GM12878 (cell line): ENCODE measurements at regions not wholly inside any gene's neighbourhood (a gene's known extent, or its start where the extent isn't known, plus 50 kb on each side); places are given as distances from the start of the nearest gene placed in this dataset.

Experiments used
- ATAC-seq: fragments of 200-7000 bp; cut with Tn5 transposase; 3 replicates; pipeline ENCODE4 v1.9.1; 2020; ENCODE audit warnings: mild to moderate bottlenecking, moderate library complexity
- BruUV-seq: library from RNA; stranded (reverse); fragments of 400-500 nt; replicated peaks from 2 replicates; lab custom pipeline; 2021; lab: Mats Ljungman, UMichigan
- CTCF ChIA-PET: fragments of 300-600 bp; sonication (Branson Sonifier 250); formaldehyde crosslinking; extraction: SDS; loops from one replicate; lab custom pipeline; 2021; ENCODE audit warnings: inconsistent platforms; lab: Yijun Ruan, JAX
- POLR2A ChIA-PET: fragments of 350-600 bp; formaldehyde crosslinking; extraction: SDS; loops from one replicate; lab custom pipeline; 2021; ENCODE audit warnings: inconsistent platforms; lab: Charles Lee
- RAD21 ChIA-PET: fragments of 300-600 bp; sonication (Branson Sonifier 250); formaldehyde crosslinking; loops from one replicate; lab custom pipeline; 2023; ENCODE audit warnings: antibody characterized with exemption; ENCODE audit not compliant: unreplicated experiment; lab: Charles Lee
- SMC1A ChIA-PET: fragments of 300-600 bp; sonication (Branson Sonifier 250); formaldehyde crosslinking; loops from one replicate; lab custom pipeline; 2023; ENCODE audit not compliant: unreplicated experiment, uncharacterized antibody; lab: Charles Lee
- DNase-seq: peaks from one replicate; pipeline ENCODE4 v3.0.0-alpha.2; 2011; ENCODE audit warnings: low read depth, low spot score
- FAIRE-seq: peaks from 3 replicates; lab custom pipeline; 2011; peaks lifted over from hg19 to GRCh38; lab: Jason Lieb, UNC
- H2AFZ ChIP-seq: 2 replicates; pipeline ENCODE4 v1.6.0; 2011; ENCODE audit warnings: low read depth, low read length, control low read depth; ENCODE audit not compliant: control insufficient read depth
- H3K27ac ChIP-seq: 2 replicates; pipeline ENCODE4 v1.5.1; 2011; ENCODE audit warnings: control low read depth; ENCODE audit not compliant: control insufficient read depth, insufficient read depth
- H3K27me3 ChIP-seq, 2 experiments: replicated peaks in 1 of 2; 2 replicates each; pipeline versions ENCODE4 v1.6.0 to v1.6.1; 2011; ENCODE audit warnings: low read length in 1 of 2; ENCODE audit not compliant: control insufficient read depth in 2 of 2, insufficient read depth in 2 of 2
- H3K36me3 ChIP-seq, 2 experiments: 2 replicates each; pipeline ENCODE4 v1.5.1; 2011; ENCODE audit warnings: low read length in 1 of 2; ENCODE audit not compliant: control insufficient read depth in 2 of 2, insufficient read depth in 2 of 2
- H3K4me1 ChIP-seq: 2 replicates; pipeline ENCODE4 v1.6.1; 2011; ENCODE audit warnings: mild to moderate bottlenecking, low read length, moderate library complexity, mixed read lengths; ENCODE audit not compliant: control insufficient read depth, insufficient read depth
- H3K4me2 ChIP-seq: 2 replicates; pipeline ENCODE4 v1.6.0; 2011; ENCODE audit warnings: control low read depth; ENCODE audit not compliant: control insufficient read depth, insufficient read depth
- H3K4me3 ChIP-seq: fragments of 200-600 bp; sonication (generic); 2 replicates; pipeline ENCODE4 v1.5.1; 2016
- H3K79me2 ChIP-seq: 2 replicates; pipeline ENCODE4 v1.6.0; 2011; ENCODE audit warnings: low read length; ENCODE audit not compliant: control insufficient read depth, insufficient read depth
- H3K9ac ChIP-seq: 2 replicates; pipeline ENCODE4 v1.8.0; 2011; ENCODE audit warnings: low read length, control low read depth, mixed read lengths; ENCODE audit not compliant: control insufficient read depth, insufficient read depth
- H3K9me3 ChIP-seq: replicated peaks from 3 replicates; pipeline ENCODE4 v1.5.1; 2011; ENCODE audit warnings: mild to moderate bottlenecking, low read length; ENCODE audit not compliant: control insufficient read depth, insufficient read depth
- H4K20me1 ChIP-seq: 2 replicates; pipeline ENCODE4 v1.6.0; 2011; ENCODE audit not compliant: control insufficient read depth, insufficient read depth
- BRCA1 ChIP-seq: IDR thresholded peaks from 2 replicates; pipeline ENCODE4 v1.6.1; 2011; ENCODE audit warnings: low read depth, low read length, improper control_type of control experiment
- CEBPZ ChIP-seq: fragments of 150-350 bp; IDR thresholded peaks from 2 replicates; pipeline ENCODE4 v1.6.1; 2016; ENCODE audit warnings: low read depth, low read length
- HDAC6 ChIP-seq: fragments of 200-600 bp; sonication (generic); IDR thresholded peaks from one replicate; pipeline ENCODE4 v1.8.0; 2017; ENCODE audit warnings: antibody characterized with exemption; ENCODE audit not compliant: unreplicated experiment
- HDGF ChIP-seq: fragments of 450-650 bp; IDR thresholded peaks from 2 replicates; pipeline ENCODE4 v1.6.1; 2016; ENCODE audit warnings: antibody characterized with exemption
- PML ChIP-seq: IDR thresholded peaks from 2 replicates; pipeline ENCODE4 v1.6.1; 2012; ENCODE audit warnings: low read length, inconsistent platforms
- RUNX3 ChIP-seq: IDR thresholded peaks from 2 replicates; pipeline ENCODE4 v1.6.1; 2012; ENCODE audit warnings: low read length, inconsistent platforms
- SMC3 ChIP-seq: IDR thresholded peaks from 2 replicates; pipeline ENCODE4 v1.6.1; 2011; ENCODE audit warnings: low read length, improper control_type of control experiment, borderline replicate concordance
- WRNIP1 ChIP-seq: IDR thresholded peaks from 2 replicates; pipeline ENCODE4 v1.6.1; 2011; ENCODE audit warnings: low read depth, low read length, improper control_type of control experiment, borderline replicate concordance
- ZNF217 ChIP-seq: fragments of 450-650 bp; IDR thresholded peaks from 2 replicates; pipeline ENCODE4 v1.6.1; 2017; ENCODE audit warnings: antibody characterized with exemption, mild to moderate bottlenecking
- WGBS: methylation state at CpG from one replicate; pipeline ENCODE4 v1.1.6; 2016; ENCODE audit warnings: low lambda C conversion rate; ENCODE audit not compliant: insufficient replicate concordance, insufficient coverage; ENCODE audit errors: missing lambda C conversion rate; 5-methylcytosine and 5-hydroxymethylcytosine counted together
- in situ Hi-C: fragments of 300-500 bp; cut with MboI; formaldehyde crosslinking; loops from 9 replicates; pipeline ENCODE4 v1.14.3; 2018; ENCODE audit warnings: mixed read lengths
- intact Hi-C: fragments of 100-400 bp; cut with micrococcal nuclease; formaldehyde crosslinking; loops from one replicate; pipeline ENCODE4 v1.14.2; 2022; ENCODE audit not compliant: unreplicated experiment
- TF ChIP-seq, protein P1 (sequence below): fragments of 450-650 bp; IDR thresholded peaks from 2 replicates; pipeline ENCODE4 v1.6.1; 2017; ENCODE audit warnings: mild to moderate bottlenecking, low read depth, inconsistent platforms; ENCODE audit not compliant: poor library complexity, severe bottlenecking
- TF ChIP-seq, protein P2 (sequence below): fragments of 450-650 bp; IDR thresholded peaks from 2 replicates; pipeline ENCODE4 v1.6.1; 2017; ENCODE audit warnings: mild to moderate bottlenecking

- no peak overlapping the region for H3K9ac ChIP-seq
- H4K20me1 ChIP-seq, result no peaks in the 10 kb centered on the region
- TF ChIP-seq HDGF (no peak), HDAC6 (no peak)
- TF ChIP-seq, protein P1, sequence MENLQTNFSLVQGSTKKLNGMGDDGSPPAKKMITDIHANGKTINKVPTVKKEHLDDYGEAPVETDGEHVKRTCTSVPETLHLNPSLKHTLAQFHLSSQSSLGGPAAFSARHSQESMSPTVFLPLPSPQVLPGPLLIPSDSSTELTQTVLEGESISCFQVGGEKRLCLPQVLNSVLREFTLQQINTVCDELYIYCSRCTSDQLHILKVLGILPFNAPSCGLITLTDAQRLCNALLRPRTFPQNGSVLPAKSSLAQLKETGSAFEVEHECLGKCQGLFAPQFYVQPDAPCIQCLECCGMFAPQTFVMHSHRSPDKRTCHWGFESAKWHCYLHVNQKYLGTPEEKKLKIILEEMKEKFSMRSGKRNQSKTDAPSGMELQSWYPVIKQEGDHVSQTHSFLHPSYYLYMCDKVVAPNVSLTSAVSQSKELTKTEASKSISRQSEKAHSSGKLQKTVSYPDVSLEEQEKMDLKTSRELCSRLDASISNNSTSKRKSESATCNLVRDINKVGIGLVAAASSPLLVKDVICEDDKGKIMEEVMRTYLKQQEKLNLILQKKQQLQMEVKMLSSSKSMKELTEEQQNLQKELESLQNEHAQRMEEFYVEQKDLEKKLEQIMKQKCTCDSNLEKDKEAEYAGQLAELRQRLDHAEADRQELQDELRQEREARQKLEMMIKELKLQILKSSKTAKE, result no peak
- H3K36me3 ChIP-seq, result no peaks in the 10 kb centered on the region
- no peak overlapping the region for H2AFZ ChIP-seq
- CTCF ChIA-PET, result no interaction called here
- in situ Hi-C loops, result no loop called here
- no peak for DNase-seq
- H3K79me2 ChIP-seq, result no peaks in the 10 kb centered on the region
- H3K9me3 ChIP-seq, result no peaks in the 10 kb centered on the region; the same call in 2 of the 3 replicates
- H3K27ac ChIP-seq, result no peak overlapping the region
- POLR2A ChIA-PET, result no interaction called here
- intact Hi-C loops, result no loop called here
- SMC1A ChIA-PET, result no interaction called here
- no peak overlapping the region for H3K4me2 ChIP-seq
- peaks cover 5% of the 10 kb centered on the region; the same call in 1 of the 2 replicates for H3K4me1 ChIP-seq
- no peak for ATAC-seq
- no peak for FAIRE-seq
- no TSS peak for BruUV-seq
- WGBS, result 57% methylated on average over 3 of the region's 3 CpGs
- H3K27me3 ChIP-seq, result no peaks in the 10 kb centered on the region
- RAD21 ChIA-PET, result no interaction called here
- H3K4me3 ChIP-seq, result no peak overlapping the region
These were observed 122.7 kb upstream of the THBS1 start for GRCh38 chr15:39458131-39458530.

- FAIRE-seq, result no peak
- TF ChIP-seq CEBPZ (no peak), SMC3 (no peak), ZNF217 (no peak), WRNIP1 (no peak), BRCA1 (no peak), PML (no peak), RUNX3 (no peak)
- TF ChIP-seq, protein P2, sequence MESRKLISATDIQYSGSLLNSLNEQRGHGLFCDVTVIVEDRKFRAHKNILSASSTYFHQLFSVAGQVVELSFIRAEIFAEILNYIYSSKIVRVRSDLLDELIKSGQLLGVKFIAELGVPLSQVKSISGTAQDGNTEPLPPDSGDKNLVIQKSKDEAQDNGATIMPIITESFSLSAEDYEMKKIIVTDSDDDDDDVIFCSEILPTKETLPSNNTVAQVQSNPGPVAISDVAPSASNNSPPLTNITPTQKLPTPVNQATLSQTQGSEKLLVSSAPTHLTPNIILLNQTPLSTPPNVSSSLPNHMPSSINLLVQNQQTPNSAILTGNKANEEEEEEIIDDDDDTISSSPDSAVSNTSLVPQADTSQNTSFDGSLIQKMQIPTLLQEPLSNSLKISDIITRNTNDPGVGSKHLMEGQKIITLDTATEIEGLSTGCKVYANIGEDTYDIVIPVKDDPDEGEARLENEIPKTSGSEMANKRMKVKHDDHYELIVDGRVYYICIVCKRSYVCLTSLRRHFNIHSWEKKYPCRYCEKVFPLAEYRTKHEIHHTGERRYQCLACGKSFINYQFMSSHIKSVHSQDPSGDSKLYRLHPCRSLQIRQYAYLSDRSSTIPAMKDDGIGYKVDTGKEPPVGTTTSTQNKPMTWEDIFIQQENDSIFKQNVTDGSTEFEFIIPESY, result no peak
These were observed 121.3 kb upstream of the THBS1 start for GRCh38 chr15:39459548-39459947.

More at GRCh38 chr15:39459548-39459947, 121.3 kb upstream of the THBS1 start:
- Histone ChIP-seq H3K9me3 (no peaks in the 10 kb centered on the region), H3K4me3 (no peak overlapping the region), H4K20me1 (no peaks in the 10 kb centered on the region), H3K9ac (no peak overlapping the region), H3K27ac (no peak overlapping the region), H3K4me1 (no peaks in the 10 kb centered on the region), H3K79me2 (no peaks in the 10 kb centered on the region), H3K4me2 (no peak overlapping the region), H3K27me3 (no peaks in the 10 kb centered on the region), H2AFZ (no peak overlapping the region), H3K36me3 (no peaks in the 10 kb centered on the region)
- intact Hi-C loops, result no loop called here
- WGBS, result 33% methylated on average over 1 of the region's 1 CpG
- DNase-seq (no peak), ATAC-seq (no peak)
- in situ Hi-C loops, result no loop called here
- POLR2A ChIA-PET, result no interaction called here
- CTCF ChIA-PET, result no interaction called here
- RAD21 ChIA-PET, result no interaction called here
- SMC1A ChIA-PET, result no interaction called here
- no TSS peak for BruUV-seq
